Stomach (tissue), 8 donors: ENCODE measurements at regions not wholly inside any gene's neighbourhood (a gene's known extent, or its start where the extent isn't known, plus 50 kb on each side); places are given as distances from the start of the nearest gene placed in this dataset.

Experiments used
- DNase-seq, 2 donors: peaks; one replicate each; pipeline versions ENCODE4 v3.0.0 to v3.0.0-alpha.2; 2013 to 2019
- H3K27ac ChIP-seq, 5 donors: fragments of 200-600 bp in 4 of 5; sonication (generic) in 4 of 5; one replicate each; pipeline ENCODE4 v1.5.1; 2013 to 2019; ENCODE audit warnings: mild to moderate bottlenecking in 1 of 5, moderate library complexity in 1 of 5
- H3K27me3 ChIP-seq, 3 donors: fragments of 200-600 bp; sonication (generic); one replicate each; pipeline ENCODE4 v1.5.1; 2017 to 2019; ENCODE audit warnings: mixed run types in 1 of 3
- H3K36me3 ChIP-seq, 4 donors: fragments of 200-600 bp; sonication (generic); 1 replicate in 3 of 4; 2 replicates in 1 of 4; pipeline ENCODE4 v1.5.1; 2016 to 2019
- H3K4me1 ChIP-seq, 4 donors: fragments of 200-600 bp; sonication (generic); one replicate each; pipeline ENCODE4 v1.5.1; 2016 to 2019
- H3K4me3 ChIP-seq, 4 donors: fragments of 200-600 bp; sonication (generic) in 3 of 4; one replicate each; pipeline ENCODE4 v1.5.1; 2016 to 2019; ENCODE audit warnings: mild to moderate bottlenecking in 1 of 4
- H3K9me3 ChIP-seq, 4 donors: fragments of 200-600 bp; sonication (generic); one replicate each; pipeline ENCODE4 v1.5.1; 2016 to 2019
- CTCF ChIP-seq, 7 experiments: fragments of 450-650 bp in 4 of 7; fragments of 200-600 bp in 3 of 7; sonication (generic) in 3 of 7; IDR thresholded peaks; one replicate each; pipeline ENCODE4 v1.5.1; 2016 to 2019; ENCODE audit warnings: antibody characterized with exemption in 7 of 7, control low read depth in 2 of 7, mild to moderate bottlenecking in 1 of 7
- EP300 ChIP-seq: sonication (generic); formaldehyde crosslinking; IDR thresholded peaks from one replicate; pipeline ENCODE4 v1.6.1; 2017; ENCODE audit warnings: antibody characterized with exemption
- POLR2A ChIP-seq, 4 donors: fragments of 450-650 bp; IDR thresholded peaks; one replicate each; pipeline ENCODE4 v1.6.1; 2016; ENCODE audit warnings: antibody characterized with exemption in 4 of 4, control low read depth in 2 of 4, mild to moderate bottlenecking in 1 of 4, moderate library complexity in 1 of 4
- POLR2AphosphoS5 ChIP-seq, 3 donors: sonication (generic); formaldehyde crosslinking; IDR thresholded peaks; one replicate each; pipeline ENCODE4 v1.6.1; 2016; ENCODE audit warnings: antibody characterized with exemption in 3 of 3
- WGBS, 5 donors: extraction: QIAGEN DNeasy Blood & Tissue Kit in 3 of 5; methylation state at CpG; one replicate each; pipeline versions ENCODE4 v1.1.5 to v1.1.7; 2013 to 2018; 5-methylcytosine and 5-hydroxymethylcytosine counted together
- intact Hi-C: fragments of 100-400 bp; cut with DNase I; formaldehyde crosslinking; loops from one replicate; pipeline ENCODE4 v1.15.1; 2023; ENCODE audit warnings: low total_unique reads
- donor health status: healthy with polysubstance abuse.
- donor health status: Bipolar disorder and iron deficiency.
- donor health status: healthy.

GRCh38 chrX:137401092-137401491 lies 164.8 kb upstream of the ZIC3 start:
- intact Hi-C loops: no loop called here
- no peaks in the 10 kb centered on the region for H3K9me3 ChIP-seq
- no peak for DNase-seq
- WGBS, 5 donors: 57 to 78% (median 66%) methylated on average over 3 to 4 of the region's 4 CpGs
- H3K27me3 ChIP-seq: peaks cover 0 to 6% (median 0%) of the 10 kb centered on the region in 3 donors
- no peak overlapping the region for H3K4me3 ChIP-seq
- H3K36me3 ChIP-seq: no peaks in the 10 kb centered on the region
- H3K4me1 ChIP-seq: no peaks in the 10 kb centered on the region
- TF ChIP-seq POLR2A (IDR thresholded peaks at IDR 0.05) (no peak), CTCF (IDR thresholded peaks at IDR 0.05) (no peak), POLR2AphosphoS5 (IDR thresholded peaks at IDR 0.05) (no peak), EP300 (no peak)
- no peak overlapping the region for H3K27ac ChIP-seq

- H3K9me3 ChIP-seq: no peaks in the 10 kb centered on the region
- H3K36me3 ChIP-seq: no peaks in the 10 kb centered on the region
- WGBS, 5 donors: 81 to 90% (median 87%) methylated on average over 2 of the region's 2 CpGs
- no peak for DNase-seq
- no peak overlapping the region for H3K27ac ChIP-seq
- no peak overlapping the region for H3K4me3 ChIP-seq
- no peaks in the 10 kb centered on the region for H3K27me3 ChIP-seq
- intact Hi-C loops: no loop called here
- TF ChIP-seq POLR2A (IDR thresholded peaks at IDR 0.05) (no peak), CTCF (IDR thresholded peaks at IDR 0.05) (no peak), POLR2AphosphoS5 (IDR thresholded peaks at IDR 0.05) (no peak), EP300 (no peak)
- no peaks in the 10 kb centered on the region for H3K4me1 ChIP-seq
Observed at GRCh38 chrX:137387646-137388045, 178.3 kb upstream of the ZIC3 start.

GRCh38 chrX:137366018-137366633 lies 199.8 kb upstream of the ZIC3 start:
- TF ChIP-seq EP300 (no peak), CTCF (IDR thresholded peaks at IDR 0.05) (no peak), POLR2AphosphoS5 (IDR thresholded peaks at IDR 0.05) (no peak), POLR2A (IDR thresholded peaks at IDR 0.05) (no peak)
- no peaks in the 10 kb centered on the region for H3K9me3 ChIP-seq
- intact Hi-C loops: no loop called here
- DNase-seq: no peak
- H3K27me3 ChIP-seq: peaks cover 0 to 6% (median 0%) of the 10 kb centered on the region in 3 donors
- H3K4me1 ChIP-seq: no peaks in the 10 kb centered on the region
- H3K4me3 ChIP-seq: no peak overlapping the region
- no peak overlapping the region for H3K27ac ChIP-seq
- WGBS, 5 donors: 25 to 55% (median 42%) methylated on average over 3 of the region's 3 CpGs
- H3K36me3 ChIP-seq: no peaks in the 10 kb centered on the region

GRCh38 chrX:137363559-137363958 lies 202.4 kb upstream of the ZIC3 start:
- no peaks in the 10 kb centered on the region for H3K4me1 ChIP-seq
- TF ChIP-seq CTCF (IDR thresholded peaks at IDR 0.05) (no peak), POLR2A (IDR thresholded peaks at IDR 0.05) (no peak), EP300 (no peak), POLR2AphosphoS5 (IDR thresholded peaks at IDR 0.05) (no peak)
- WGBS, 5 donors: 55 to 79% (median 69%) methylated on average over 1 of the region's 1 CpG
- no peaks in the 10 kb centered on the region for H3K36me3 ChIP-seq
- peaks cover 0 to 6% (median 0%) of the 10 kb centered on the region in 3 donors for H3K27me3 ChIP-seq
- H3K4me3 ChIP-seq: no peak overlapping the region
- H3K27ac ChIP-seq: no peak overlapping the region
- intact Hi-C loops: no loop called here
- no peaks in the 10 kb centered on the region for H3K9me3 ChIP-seq
- DNase-seq: no peak
